ENCODE measurements at regions not wholly inside any gene's neighbourhood (a gene's known extent, or its start where the extent isn't known, plus 50 kb on each side); places are given as distances from the start of the nearest gene placed in this dataset.

GRCh38 chr3:153528473-153528872 lies 366.4 kb downstream of the RAP2B start:
- TF ChIP-seq CTCF (optimal IDR thresholded peaks at IDR 0.05 in 1 of 3, IDR thresholded peaks at IDR 0.05 in 1 of 3, conservative IDR thresholded peaks at IDR 0.05 in 1 of 3; ENCODE audit: extremely low read depth in 1 of 3, insufficient read depth in 2 of 3, low read length in 3 of 3) = no peak
- no peak for TF ChIP-seq EZH2 (IDR thresholded peaks at IDR 0.05; ENCODE audit: low read length)
